ENCODE measurements at regions not wholly inside any gene's neighbourhood (a gene's known extent, or its start where the extent isn't known, plus 50 kb on each side); places are given as distances from the start of the nearest gene placed in this dataset.
A peak's percentile ranks its signal among the peaks of the same experiment; 100 is the strongest.

DNA sequence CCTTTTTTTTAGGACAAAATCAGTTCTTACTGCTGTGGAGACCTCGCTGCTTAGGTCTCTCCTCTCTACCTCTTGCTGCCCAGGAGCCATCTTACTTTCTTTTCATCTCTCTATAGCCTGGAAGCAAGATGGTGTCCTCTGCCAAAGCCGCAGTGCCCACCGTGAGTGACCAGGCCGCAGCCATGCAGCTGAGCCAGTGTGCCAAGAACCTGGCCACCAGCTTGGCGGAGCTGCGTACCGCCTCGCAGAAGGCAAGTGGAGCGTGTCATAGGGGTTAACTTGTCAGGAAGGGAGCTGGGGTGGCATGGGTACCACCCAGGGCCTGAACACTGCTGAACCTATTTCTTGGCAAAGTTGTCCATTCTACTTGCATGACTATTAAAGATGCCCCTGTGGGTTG lies 320.3 kb upstream of the TPM1 start:
- DNase-seq = no peak

GRCh38 chr15:62726461-62726860 lies 316.1 kb upstream of the TPM1 start:
- DNase-seq = no peak

- DNase-seq = no peak
Measured at GRCh38 chr15:62727501-62727900, 315.0 kb upstream of the TPM1 start.

DNA sequence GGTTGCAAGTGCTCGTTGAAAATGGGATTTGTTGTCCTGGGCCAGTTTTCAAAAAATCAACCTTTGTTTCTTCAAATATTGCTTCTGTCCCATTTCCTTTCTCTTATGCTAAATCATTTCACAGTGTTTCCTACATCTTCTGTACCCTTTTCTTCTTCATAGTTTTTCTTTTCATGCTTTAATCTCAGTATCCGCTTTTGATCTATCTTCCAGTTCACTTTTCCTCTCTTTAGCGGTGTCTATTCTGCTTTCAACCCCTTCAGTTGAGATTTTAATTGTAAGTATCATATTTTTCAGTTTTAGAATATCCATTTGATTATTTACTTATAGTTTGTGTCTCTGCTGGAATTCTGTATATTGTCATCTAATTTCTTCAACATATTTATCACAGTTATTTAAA lies 311.7 kb upstream of the TPM1 start:
- DNase-seq = no peak

DNA sequence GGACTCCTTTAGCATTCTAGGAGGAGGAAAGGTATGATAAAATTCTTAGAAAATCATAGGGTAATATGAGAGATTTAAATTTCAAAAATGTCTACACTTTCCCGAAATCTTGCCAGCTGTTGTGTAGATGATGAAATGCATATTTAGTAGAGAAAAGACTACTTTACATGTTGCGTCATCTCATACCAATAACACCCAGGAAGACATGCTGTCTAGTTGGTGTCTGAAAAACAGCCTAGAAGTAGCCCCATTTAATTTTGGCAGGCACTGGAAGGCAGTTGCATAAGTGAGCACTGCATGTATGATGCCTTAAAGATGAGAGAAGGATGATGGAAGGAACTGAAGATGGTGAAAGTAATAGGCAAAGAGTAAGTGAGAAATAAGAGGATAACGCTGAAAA lies 310.5 kb upstream of the TPM1 start:
- DNase-seq = no peak

DNA sequence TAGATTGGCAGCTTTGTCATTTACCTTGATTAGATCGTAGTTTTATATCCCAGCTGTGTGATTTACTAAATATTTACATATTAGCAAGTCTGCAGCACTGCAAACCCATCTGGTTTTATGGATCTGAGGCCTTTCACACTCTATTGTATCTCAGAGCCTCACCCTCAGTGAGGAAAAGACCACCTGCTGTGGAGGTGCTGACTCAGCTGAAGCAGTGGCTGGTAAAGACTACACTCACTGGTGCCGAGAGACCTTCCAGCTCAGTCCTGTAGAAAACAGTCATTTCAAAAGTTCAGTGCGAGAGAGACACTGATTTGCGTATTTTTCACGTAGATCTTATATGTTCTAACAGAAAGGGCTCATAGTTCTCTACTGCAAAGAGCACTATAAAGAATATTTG lies 307.8 kb upstream of the TPM1 start:
- DNase-seq = no peak

DNA sequence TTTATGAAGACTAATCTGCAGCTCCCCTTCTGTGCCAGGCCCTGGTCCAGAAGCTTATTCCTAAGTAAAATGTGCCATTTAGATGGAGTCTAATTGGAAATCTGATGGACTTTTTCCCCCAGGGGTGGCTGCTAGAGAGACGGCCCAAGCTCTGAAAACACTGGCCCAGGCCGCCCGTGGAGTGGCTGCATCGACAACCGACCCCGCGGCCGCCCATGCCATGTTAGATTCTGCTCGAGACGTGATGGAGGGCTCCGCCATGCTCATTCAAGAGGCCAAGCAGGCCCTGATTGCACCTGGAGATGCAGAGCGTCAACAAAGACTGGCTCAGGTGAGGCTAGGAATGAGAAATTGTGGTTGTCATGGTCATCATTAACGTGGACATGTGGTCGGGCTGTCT lies 305.8 kb upstream of the TPM1 start:
- DNase-seq = no peak

DNA sequence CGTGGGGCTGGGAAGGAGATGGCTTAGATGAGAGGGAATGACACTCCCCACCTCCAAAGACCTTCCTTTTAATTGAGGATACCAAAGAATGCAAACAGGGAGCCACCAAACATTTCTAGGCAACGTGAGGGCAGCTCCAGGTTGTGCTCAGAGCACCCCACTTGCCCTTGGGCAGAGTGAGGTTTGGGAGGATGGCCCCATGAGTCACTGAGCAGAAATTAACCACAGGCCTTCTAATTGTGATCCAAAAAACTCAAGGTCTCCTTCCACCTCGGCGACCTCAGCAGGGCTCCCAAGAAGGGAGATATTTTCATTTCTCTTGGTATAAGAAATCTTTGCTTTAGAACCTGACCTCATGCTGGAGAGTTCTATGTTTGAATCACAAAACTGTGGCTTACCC lies 305.0 kb upstream of the TPM1 start:
- DNase-seq = no peak

DNA sequence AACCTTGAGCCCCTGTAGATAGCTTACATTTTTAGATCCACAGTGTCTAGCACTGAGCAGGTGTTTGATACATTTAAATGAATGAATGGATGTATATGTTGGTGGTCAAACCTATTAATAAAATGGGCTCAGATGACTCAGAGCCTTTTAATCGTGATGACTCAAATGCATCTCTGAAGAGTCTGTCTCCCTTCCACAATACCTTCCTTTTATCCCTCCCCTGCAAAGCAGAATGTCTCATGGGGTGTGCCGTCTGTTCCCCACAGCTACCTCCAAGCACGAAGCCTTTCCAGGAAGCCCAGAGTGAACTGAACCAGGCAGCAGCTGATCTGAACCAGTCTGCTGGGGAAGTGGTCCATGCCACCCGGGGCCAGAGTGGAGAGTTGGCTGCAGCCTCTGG lies 303.5 kb upstream of the TPM1 start:
- no peak for DNase-seq

DNA sequence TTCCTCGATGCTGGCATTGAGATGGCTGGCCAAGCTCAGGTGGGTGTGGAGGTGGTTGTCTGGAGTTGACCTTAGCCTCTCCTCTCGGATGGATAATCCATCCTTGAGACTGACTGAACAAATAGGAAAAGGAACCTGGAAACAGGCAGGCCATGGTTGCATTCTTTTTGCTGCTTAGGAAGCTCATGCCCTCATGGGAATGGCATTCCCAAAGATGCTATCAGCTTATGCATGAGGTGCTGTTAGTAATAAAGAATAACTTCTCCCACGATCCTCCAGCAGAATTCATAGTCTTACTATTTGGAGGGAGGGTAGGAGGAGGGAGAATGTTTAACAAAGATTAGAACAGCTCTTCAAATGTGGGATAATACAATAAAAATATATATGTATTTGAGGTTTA lies 303.0 kb upstream of the TPM1 start:
- DNase-seq = no peak

GRCh38 chr15:62740141-62741004 lies 302.2 kb upstream of the TPM1 start:
- DNase-seq = no peak

DNA sequence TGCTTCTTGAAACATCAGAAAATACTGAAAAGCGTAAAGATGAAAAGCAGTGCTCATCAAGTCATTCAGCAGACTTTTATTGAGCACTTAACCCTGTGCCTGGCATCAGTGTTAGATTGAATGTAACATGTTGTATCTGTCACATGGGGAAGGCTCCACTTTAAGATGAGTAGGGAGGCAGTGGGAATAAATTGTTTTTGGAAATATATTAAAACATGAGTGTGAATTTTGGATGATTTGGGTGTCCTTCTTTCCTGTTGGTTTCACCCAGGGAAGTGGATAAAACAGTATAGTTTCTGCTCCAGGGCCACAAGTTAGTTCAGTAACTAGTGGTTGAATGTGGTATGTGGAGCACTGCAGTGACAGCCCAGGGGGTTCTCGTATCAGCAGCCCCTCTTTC lies 301.4 kb upstream of the TPM1 start:
- no peak for DNase-seq

GRCh38 chr15:62742409-62743171 lies 300.0 kb upstream of the TPM1 start:
- DNase-seq = peak; percentile 6

- DNase-seq = no peak
Measured at GRCh38 chr15:62745621-62746225, 296.8 kb upstream of the TPM1 start.

DNA sequence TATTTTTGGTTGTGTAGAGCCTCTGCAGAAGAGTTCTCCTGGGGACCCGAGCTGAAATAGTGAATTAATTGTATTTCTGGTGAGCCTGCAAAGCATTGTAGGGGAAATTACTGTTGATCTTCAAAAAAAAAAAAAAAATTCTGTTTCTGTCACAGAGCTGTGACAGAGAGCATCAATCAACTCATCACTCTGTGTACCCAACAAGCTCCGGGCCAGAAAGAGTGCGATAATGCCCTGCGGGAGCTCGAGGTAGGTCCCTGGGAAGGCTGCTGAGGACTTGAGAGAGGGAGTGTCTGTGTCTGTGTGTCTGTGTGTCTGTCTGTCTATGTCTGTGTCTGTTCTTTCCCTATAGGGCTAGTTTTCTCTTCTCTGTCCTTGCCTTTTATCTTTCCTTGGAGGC lies 294.4 kb upstream of the TPM1 start:
- DNase-seq = no peak

GRCh38 chr15:62749036-62749815 lies 293.3 kb upstream of the TPM1 start:
- DNase-seq = no peak

DNA sequence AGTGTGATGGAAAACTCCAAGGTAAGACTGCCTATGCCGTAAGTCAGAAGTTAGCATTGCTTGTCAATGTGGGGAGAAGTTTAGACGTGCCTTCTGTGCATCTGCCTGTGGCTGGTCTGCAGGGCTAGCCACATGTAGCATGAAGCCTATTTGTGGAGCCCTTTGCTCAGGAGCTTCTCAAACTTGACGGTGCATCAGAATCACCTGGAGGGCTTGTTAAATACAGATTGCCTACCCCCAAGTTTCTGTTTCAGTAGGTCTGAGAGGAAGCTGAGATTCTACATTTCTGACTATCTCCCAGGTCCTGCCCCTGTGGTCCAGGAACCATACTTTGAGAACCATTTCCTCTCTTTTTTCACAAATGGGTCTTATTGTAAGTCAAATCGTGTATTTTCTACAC lies 292.1 kb upstream of the TPM1 start:
- no peak for DNase-seq

GRCh38 chr15:62752657-62753517 lies 289.7 kb upstream of the TPM1 start:
- no peak for DNase-seq

DNA sequence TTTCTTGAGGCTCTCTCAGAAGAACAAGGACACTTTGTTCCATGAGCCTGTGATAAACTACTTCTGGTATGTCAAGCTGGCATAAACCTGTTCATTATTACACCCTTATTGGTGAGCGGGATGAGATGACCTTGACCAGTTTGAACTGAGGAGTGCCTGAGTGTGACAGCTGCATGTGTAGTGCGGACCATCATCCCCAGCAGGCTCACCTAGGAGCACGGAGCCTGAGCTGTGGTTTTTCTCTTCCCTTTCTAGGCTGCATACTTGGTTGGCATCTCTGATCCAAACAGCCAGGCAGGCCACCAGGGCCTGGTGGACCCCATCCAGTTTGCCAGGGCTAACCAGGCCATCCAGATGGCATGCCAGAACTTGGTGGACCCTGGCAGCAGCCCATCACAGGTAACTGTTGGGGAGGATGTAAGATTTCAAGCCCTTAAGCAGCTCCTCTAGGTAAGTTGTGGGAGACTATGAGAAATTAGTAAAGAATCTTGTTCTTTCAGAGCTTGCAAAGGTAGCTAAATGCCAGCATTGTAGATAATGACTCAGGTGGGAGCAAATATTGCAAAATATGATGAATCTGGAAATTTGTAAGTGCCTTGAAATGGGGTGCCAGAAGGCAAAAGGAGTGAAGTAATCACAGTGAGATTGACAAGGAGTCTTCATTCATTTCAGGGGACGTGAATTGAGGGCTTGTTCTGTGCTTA lies 288.9 kb upstream of the TPM1 start:
- DNase-seq = no peak

- no peak for DNase-seq
Measured at GRCh38 chr15:62756326-62756994, 286.1 kb upstream of the TPM1 start.

GRCh38 chr15:62756995-62757360 lies 285.6 kb upstream of the TPM1 start:
- no peak for DNase-seq

All from GDM1 (cell line).